ENCODE measurements at regions not wholly inside any gene's neighbourhood (a gene's known extent, or its start where the extent isn't known, plus 50 kb on each side); places are given as distances from the start of the nearest gene placed in this dataset.

DNA sequence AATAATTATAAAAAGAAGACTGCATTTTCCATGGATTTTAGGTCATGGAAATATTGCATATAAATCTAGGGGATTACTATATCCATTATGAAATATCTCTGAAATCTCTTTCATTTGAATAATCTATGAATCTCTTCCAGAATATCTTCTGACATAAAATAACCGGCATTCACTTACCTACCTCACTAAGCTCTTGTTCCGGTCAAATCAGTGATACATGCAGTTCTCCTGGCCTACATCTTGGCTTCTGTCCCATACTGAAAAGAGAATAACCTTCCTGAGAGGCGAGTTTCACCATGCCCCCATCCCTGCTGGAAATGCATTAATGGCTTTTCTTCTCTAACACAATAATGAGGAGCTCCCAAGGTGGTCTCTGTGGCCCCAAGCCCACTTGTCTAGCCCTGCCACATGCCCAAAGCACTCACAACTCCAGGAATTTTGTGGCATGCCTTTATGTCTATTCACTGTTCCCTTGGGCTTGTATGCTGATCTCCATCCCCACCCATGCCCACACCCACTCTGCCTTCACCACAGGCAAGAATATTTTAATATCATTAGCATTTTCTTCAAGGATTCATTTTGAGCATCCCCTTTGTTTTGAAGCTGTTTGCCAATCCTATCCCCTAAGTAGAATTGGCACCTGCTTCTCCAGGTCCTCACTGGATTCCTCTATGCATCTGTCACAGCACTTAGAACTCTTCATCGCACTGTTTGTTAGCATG is 401.6 kb downstream of the COG6 start:
- 90% methylated on average over 4 of the region's 4 CpGs for WGBS (ENCODE audit: insufficient coverage)
- peaks cover 0 to 2% (median 0%) of the 10 kb centered on the region in 3 donors for H3K27me3 Mint-ChIP-seq (ENCODE audit: low read depth in 3 of 3)
- H3K27ac Mint-ChIP-seq, result no peak overlapping the region
- intact Hi-C loops (cut with micrococcal nuclease), result no loop called here
- no peaks in the 10 kb centered on the region for H3K79me2 ChIP-seq (ENCODE audit: insufficient read depth, low read length)
- no peak overlapping the region for H3K4me3 Mint-ChIP-seq
- H3K27me3 ChIP-seq (ENCODE audit: control insufficient read depth in 2 of 2, insufficient read depth in 2 of 2, low read length in 2 of 2), result no peaks in the 10 kb centered on the region
- H2AFZ ChIP-seq (ENCODE audit: insufficient read depth, low read depth, low read length, poor library complexity, severe bottlenecking), result no peak overlapping the region
- no peaks in the 10 kb centered on the region for H3K36me3 Mint-ChIP-seq
- no peaks in the 10 kb centered on the region for H4K20me1 ChIP-seq (ENCODE audit: insufficient read depth, low read length)
- TF ChIP-seq, protein P1, sequence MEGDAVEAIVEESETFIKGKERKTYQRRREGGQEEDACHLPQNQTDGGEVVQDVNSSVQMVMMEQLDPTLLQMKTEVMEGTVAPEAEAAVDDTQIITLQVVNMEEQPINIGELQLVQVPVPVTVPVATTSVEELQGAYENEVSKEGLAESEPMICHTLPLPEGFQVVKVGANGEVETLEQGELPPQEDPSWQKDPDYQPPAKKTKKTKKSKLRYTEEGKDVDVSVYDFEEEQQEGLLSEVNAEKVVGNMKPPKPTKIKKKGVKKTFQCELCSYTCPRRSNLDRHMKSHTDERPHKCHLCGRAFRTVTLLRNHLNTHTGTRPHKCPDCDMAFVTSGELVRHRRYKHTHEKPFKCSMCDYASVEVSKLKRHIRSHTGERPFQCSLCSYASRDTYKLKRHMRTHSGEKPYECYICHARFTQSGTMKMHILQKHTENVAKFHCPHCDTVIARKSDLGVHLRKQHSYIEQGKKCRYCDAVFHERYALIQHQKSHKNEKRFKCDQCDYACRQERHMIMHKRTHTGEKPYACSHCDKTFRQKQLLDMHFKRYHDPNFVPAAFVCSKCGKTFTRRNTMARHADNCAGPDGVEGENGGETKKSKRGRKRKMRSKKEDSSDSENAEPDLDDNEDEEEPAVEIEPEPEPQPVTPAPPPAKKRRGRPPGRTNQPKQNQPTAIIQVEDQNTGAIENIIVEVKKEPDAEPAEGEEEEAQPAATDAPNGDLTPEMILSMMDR (IDR thresholded peaks at IDR 0.05), result no peak
- no peak overlapping the region for H3K4me2 ChIP-seq (replicated peaks; ENCODE audit: extremely low read depth, low read length, poor library complexity, severe bottlenecking)
- no peaks in the 10 kb centered on the region for H3K9me3 ChIP-seq (replicated peaks in 1 of 2; ENCODE audit: control insufficient read depth in 1 of 2, insufficient read depth in 1 of 2, low read length in 2 of 2)
- no peaks in the 10 kb centered on the region for H3K4me1 Mint-ChIP-seq
- no peak for DNase-seq
- peaks cover 0 to 2% (median 0%) of the 10 kb centered on the region in 7 donors for H3K9me3 Mint-ChIP-seq
- no peaks in the 10 kb centered on the region for H3K4me1 ChIP-seq (ENCODE audit: control insufficient read depth in 1 of 2, insufficient read depth in 2 of 2, low read length in 2 of 2)
- H3K36me3 ChIP-seq (replicated peaks in 1 of 2; ENCODE audit: control insufficient read depth in 1 of 2, insufficient read depth in 2 of 2, low read length in 2 of 2), result no peaks in the 10 kb centered on the region
- no peak overlapping the region for H3K9ac ChIP-seq (ENCODE audit: insufficient read depth, low read length, poor library complexity, severe bottlenecking)
- H3K4me3 ChIP-seq (replicated peaks in 1 of 3; ENCODE audit: low read depth in 2 of 3, low read length in 3 of 3), result no peak overlapping the region
- no peak overlapping the region for H3K27ac ChIP-seq (ENCODE audit: low read depth in 1 of 2, low read length in 2 of 2)

DNA sequence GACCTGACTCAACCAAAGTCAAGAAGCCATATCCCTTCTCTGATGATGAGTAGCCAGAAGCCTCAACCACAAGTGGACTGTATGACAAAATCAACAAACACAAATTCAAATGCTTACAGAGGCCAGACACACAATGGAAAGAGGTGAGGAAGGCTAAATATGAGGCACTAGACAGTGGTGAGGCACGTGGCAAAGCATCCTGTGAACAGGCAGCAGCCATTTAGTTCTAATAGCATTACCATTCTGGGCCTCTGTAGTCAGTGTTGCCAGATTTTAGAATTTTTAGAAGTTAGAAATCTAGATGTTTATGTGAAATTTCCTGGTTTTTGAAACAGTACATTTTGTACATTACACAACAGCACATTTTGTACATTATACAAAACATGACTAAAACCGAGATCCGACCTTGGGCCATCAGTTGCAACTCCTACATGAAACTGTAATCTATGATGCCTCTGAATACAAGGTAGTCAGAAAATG is 403.3 kb downstream of the COG6 start:
- WGBS (ENCODE audit: insufficient coverage), result 60% methylated on average over 1 of the region's 3 CpGs
- Histone ChIP-seq H3K9ac (ENCODE audit: insufficient read depth, low read length, poor library complexity, severe bottlenecking) (no peak overlapping the region), H2AFZ (ENCODE audit: insufficient read depth, low read depth, low read length, poor library complexity, severe bottlenecking) (no peak overlapping the region), H4K20me1 (ENCODE audit: insufficient read depth, low read length) (no peaks in the 10 kb centered on the region), H3K27me3 (ENCODE audit: control insufficient read depth in 2 of 2, insufficient read depth in 2 of 2, low read length in 2 of 2) (no peaks in the 10 kb centered on the region), H3K36me3 (replicated peaks in 1 of 2; ENCODE audit: control insufficient read depth in 1 of 2, insufficient read depth in 2 of 2, low read length in 2 of 2) (no peaks in the 10 kb centered on the region), H3K9me3 (replicated peaks in 1 of 2; ENCODE audit: control insufficient read depth in 1 of 2, insufficient read depth in 1 of 2, low read length in 2 of 2) (no peaks in the 10 kb centered on the region), H3K4me2 (replicated peaks; ENCODE audit: extremely low read depth, low read length, poor library complexity, severe bottlenecking) (no peak overlapping the region), H3K4me3 (replicated peaks in 1 of 3; ENCODE audit: low read depth in 2 of 3, low read length in 3 of 3) (no peak overlapping the region), H3K27ac (ENCODE audit: low read depth in 1 of 2, low read length in 2 of 2) (no peak overlapping the region), H3K79me2 (ENCODE audit: insufficient read depth, low read length) (no peaks in the 10 kb centered on the region), H3K4me1 (ENCODE audit: control insufficient read depth in 1 of 2, insufficient read depth in 2 of 2, low read length in 2 of 2) (no peaks in the 10 kb centered on the region)
- Mint-ChIP-seq H3K9me3 (no peaks in the 10 kb centered on the region), H3K27ac (no peak overlapping the region), H3K36me3 (no peaks in the 10 kb centered on the region), H3K27me3 (ENCODE audit: low read depth in 3 of 3) (peaks cover 0 to 4% (median 0%) of the 10 kb centered on the region in 3 donors), H3K4me1 (no peaks in the 10 kb centered on the region), H3K4me3 (no peak overlapping the region)
- TF ChIP-seq, protein P1 (IDR thresholded peaks at IDR 0.05), result no peak
- DNase-seq, result no peak
- intact Hi-C loops (cut with micrococcal nuclease), result no loop called here
